ENCODE measurements at regions not wholly inside any gene's neighbourhood (a gene's known extent, or its start where the extent isn't known, plus 50 kb on each side); places are given as distances from the start of the nearest gene placed in this dataset.

DNA sequence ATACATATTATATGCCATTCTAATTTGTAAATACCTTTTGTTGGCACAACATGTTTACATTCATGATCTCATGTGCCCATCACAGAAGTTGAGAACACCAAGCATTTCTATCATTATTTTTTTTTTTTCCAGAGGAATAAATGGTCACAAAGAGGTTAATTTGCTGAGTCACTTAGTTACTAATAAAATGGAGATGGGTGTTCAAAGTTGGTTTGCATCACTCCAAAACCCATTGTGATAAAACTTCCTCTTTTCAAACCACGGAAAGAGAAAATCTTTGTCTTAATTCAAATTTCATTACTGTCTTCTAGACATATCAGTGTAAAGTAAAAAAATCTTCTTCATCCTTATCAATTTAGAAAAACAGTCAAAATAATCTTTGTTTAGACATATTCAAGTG is 636.8 kb upstream of the CCDC179 start:
- Histone ChIP-seq H3K36me3 (ENCODE audit: control insufficient read depth, insufficient read depth, low read length) (no peaks in the 10 kb centered on the region), H3K4me3 (ENCODE audit: low read depth, low read length) (no peak overlapping the region), H3K27me3 (ENCODE audit: control insufficient read depth, insufficient read depth, low read length) (no peaks in the 10 kb centered on the region)
- POLR2A ChIA-PET: no interaction called here
- CTCF ChIA-PET: no interaction called here
- TF ChIP-seq, protein P1, sequence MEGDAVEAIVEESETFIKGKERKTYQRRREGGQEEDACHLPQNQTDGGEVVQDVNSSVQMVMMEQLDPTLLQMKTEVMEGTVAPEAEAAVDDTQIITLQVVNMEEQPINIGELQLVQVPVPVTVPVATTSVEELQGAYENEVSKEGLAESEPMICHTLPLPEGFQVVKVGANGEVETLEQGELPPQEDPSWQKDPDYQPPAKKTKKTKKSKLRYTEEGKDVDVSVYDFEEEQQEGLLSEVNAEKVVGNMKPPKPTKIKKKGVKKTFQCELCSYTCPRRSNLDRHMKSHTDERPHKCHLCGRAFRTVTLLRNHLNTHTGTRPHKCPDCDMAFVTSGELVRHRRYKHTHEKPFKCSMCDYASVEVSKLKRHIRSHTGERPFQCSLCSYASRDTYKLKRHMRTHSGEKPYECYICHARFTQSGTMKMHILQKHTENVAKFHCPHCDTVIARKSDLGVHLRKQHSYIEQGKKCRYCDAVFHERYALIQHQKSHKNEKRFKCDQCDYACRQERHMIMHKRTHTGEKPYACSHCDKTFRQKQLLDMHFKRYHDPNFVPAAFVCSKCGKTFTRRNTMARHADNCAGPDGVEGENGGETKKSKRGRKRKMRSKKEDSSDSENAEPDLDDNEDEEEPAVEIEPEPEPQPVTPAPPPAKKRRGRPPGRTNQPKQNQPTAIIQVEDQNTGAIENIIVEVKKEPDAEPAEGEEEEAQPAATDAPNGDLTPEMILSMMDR (IDR thresholded peaks at IDR 0.05; ENCODE audit: insufficient read depth, low read depth, low read length): no peak
- no peak for DNase-seq (ENCODE audit: low read depth)

DNA sequence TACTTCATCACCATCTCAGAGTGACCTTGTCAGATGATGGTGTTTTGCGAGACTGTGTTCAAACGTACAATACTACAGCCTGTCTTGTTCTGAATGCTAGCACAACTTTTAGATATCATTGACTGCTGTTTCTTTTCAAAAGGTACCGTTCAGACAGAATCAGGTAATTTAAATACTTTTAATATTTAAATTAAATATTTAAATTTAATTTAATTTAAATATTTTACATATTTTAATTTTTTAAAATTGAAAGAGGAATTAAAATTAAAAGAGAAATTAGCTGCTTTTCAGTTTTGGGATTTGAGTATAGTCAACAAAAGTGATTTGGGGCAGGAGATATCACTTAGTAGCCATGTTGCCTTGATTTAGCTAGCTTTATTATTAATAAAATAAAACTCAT is 642.1 kb upstream of the CCDC179 start:
- Histone ChIP-seq H3K27me3 (ENCODE audit: control insufficient read depth, insufficient read depth, low read length) (0 out of 2 replicates have a peak, but pooled peaks cover under 1% of the 10 kb centered on the region), H3K36me3 (ENCODE audit: control insufficient read depth, insufficient read depth, low read length) (no peaks in the 10 kb centered on the region), H3K4me3 (ENCODE audit: low read depth, low read length) (no peak overlapping the region)
- ChIA-PET CTCF (no interaction called here), POLR2A (no interaction called here)
- DNase-seq (ENCODE audit: low read depth): no peak
- TF ChIP-seq, protein P1 (IDR thresholded peaks at IDR 0.05; ENCODE audit: insufficient read depth, low read depth, low read length): no peak

DNA sequence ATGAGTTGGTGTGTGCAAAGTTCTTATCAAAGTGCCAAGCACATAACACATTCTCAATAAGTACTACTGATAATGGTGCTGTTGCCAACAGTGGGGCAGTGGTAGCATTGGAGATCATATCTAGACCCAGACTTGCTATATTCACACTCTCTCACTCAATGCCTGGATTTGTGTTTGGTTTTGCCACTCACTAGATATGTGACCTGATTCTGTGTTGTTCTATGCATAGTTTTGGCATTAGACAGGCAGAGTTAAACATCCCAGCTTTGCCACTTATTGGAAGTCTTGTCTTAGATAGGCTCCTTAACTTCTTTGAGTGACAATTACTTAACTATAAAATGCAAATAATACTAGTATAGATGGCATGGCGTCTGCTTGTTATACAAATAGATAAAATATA is 642.6 kb upstream of the CCDC179 start:
- no peak for DNase-seq (ENCODE audit: low read depth)
- ChIA-PET POLR2A (no interaction called here), CTCF (no interaction called here)
- Histone ChIP-seq H3K27me3 (ENCODE audit: control insufficient read depth, insufficient read depth, low read length) (0 out of 2 replicates have a peak, but pooled peaks cover 2% of the 10 kb centered on the region), H3K4me3 (ENCODE audit: low read depth, low read length) (no peak overlapping the region), H3K36me3 (ENCODE audit: control insufficient read depth, insufficient read depth, low read length) (no peaks in the 10 kb centered on the region)
- TF ChIP-seq, protein P1 (IDR thresholded peaks at IDR 0.05; ENCODE audit: insufficient read depth, low read depth, low read length): no peak

DNA sequence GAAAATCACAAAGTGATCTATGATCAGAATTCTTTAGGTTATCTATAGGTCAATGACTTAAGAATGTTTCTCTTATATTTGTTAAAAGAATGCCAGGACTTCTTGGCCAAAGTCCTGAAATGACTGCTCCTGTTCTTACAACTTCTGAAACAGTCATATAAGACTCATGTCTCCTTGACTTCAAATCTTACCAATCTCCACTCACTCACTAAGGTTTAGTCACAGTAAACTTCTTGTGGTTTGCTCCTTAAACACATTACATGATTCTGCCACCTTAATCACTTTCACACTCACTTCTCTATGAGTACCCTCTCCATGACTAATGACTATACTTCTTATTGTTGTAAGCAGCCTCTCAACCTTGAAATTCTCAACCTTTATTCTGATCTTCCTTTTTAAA is 648.7 kb upstream of the CCDC179 start:
- no peak for DNase-seq (ENCODE audit: low read depth)
- no peak overlapping the region for H3K4me3 ChIP-seq (ENCODE audit: low read depth, low read length)
- TF ChIP-seq, protein P1 (IDR thresholded peaks at IDR 0.05; ENCODE audit: insufficient read depth, low read depth, low read length): no peak
- CTCF ChIA-PET: interaction anchor here (0.9 to 1.6 kb wide), 2 partner anchors 10 to 12 kb away, joined by 3 read pairs; no protein-coding TSS in a partner anchor
- H3K36me3 ChIP-seq (ENCODE audit: control insufficient read depth, insufficient read depth, low read length): no peaks in the 10 kb centered on the region
- POLR2A ChIA-PET: no interaction called here
- H3K27me3 ChIP-seq (ENCODE audit: control insufficient read depth, insufficient read depth, low read length): 0 out of 2 replicates have a peak, but pooled peaks cover 2% of the 10 kb centered on the region

DNA sequence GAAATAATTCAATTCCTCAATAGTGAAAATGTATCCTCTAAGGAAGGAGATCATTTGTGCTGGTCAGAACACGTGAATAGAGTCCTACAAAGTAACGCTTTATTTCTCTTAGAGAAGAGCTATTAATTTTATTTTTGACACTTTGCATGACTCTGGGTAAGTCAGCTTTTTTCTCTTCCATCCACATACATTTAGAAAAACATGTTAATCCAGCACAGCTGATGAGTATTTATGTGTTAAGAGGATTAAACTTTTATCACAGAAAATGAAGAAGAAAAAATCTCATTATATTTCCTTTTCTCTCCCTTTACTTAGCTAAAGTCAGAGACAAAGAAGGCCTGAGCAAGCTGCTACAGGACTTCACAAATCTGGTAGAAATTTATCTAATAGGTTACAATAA is 649.5 kb upstream of the CCDC179 start:
- Histone ChIP-seq H3K4me3 (ENCODE audit: low read depth, low read length) (no peak overlapping the region), H3K27me3 (ENCODE audit: control insufficient read depth, insufficient read depth, low read length) (0 out of 2 replicates have a peak, but pooled peaks cover 2% of the 10 kb centered on the region), H3K36me3 (ENCODE audit: control insufficient read depth, insufficient read depth, low read length) (no peaks in the 10 kb centered on the region)
- TF ChIP-seq, protein P1 (IDR thresholded peaks at IDR 0.05; ENCODE audit: insufficient read depth, low read depth, low read length): no peak
- POLR2A ChIA-PET: no interaction called here
- CTCF ChIA-PET: interaction anchor here (0.9 to 1.6 kb wide), 2 partner anchors 9 to 11 kb away, joined by 3 read pairs; no protein-coding TSS in a partner anchor
- DNase-seq (ENCODE audit: low read depth): no peak
